PC-9 (cell line): ENCODE measurements at regions not wholly inside any gene's neighbourhood (a gene's known extent, or its start where the extent isn't known, plus 50 kb on each side); places are given as distances from the start of the nearest gene placed in this dataset.

Experiments used
- BruUV-seq: library from RNA; stranded (reverse); fragments of 400-500 nt; replicated peaks from 2 replicates; lab custom pipeline; 2021; lab: Mats Ljungman, UMichigan
- CTCF ChIA-PET: fragments of 300-600 bp; sonication (Branson Sonifier 250); formaldehyde crosslinking; loops from one replicate; lab custom pipeline; 2022; ENCODE audit warnings: antibody characterized with exemption; lab: Charles Lee
- POLR2A ChIA-PET: fragments of 300-600 bp; sonication (Branson Sonifier 250); formaldehyde crosslinking; loops from one replicate; lab custom pipeline; 2022; ENCODE audit warnings: antibody characterized with exemption; ENCODE audit not compliant: unreplicated experiment; lab: Charles Lee
- DNase-seq, 2 experiments: peaks; one replicate each; pipeline versions ENCODE4 v3.0.0 to v3.0.0-alpha.2; 2015 to 2022; ENCODE audit warnings: mixed read lengths in 1 of 2
- H2AFZ ChIP-seq: fragments of 200-600 bp; sonication (generic); 2 replicates; pipeline ENCODE4 v1.8.1; 2017; ENCODE audit warnings: antibody characterized with exemption
- H3F3A ChIP-seq: fragments of 200-600 bp; sonication (generic); 2 replicates; pipeline ENCODE4 v1.8.1; 2017; ENCODE audit warnings: antibody characterized with exemption, mild to moderate bottlenecking, low read depth; ENCODE audit not compliant: insufficient read depth
- H3K27ac ChIP-seq: fragments of 200-600 bp; sonication (generic); 2 replicates; pipeline ENCODE4 v1.6.1; 2016; ENCODE audit warnings: mixed run types
- H3K27me3 ChIP-seq: fragments of 200-600 bp; sonication (generic); 2 replicates; pipeline ENCODE4 v1.6.1; 2016; ENCODE audit warnings: low read depth, mixed run types; ENCODE audit not compliant: insufficient read depth
- H3K36me3 ChIP-seq: fragments of 200-600 bp; sonication (generic); 2 replicates; pipeline ENCODE4 v1.6.1; 2016; ENCODE audit warnings: low read depth, mixed run types
- H3K4me1 ChIP-seq: fragments of 200-600 bp; sonication (generic); replicated peaks from 2 replicates; pipeline ENCODE4 v1.6.1; 2016; ENCODE audit warnings: mixed run types; ENCODE audit not compliant: insufficient read depth
- H3K4me2 ChIP-seq: fragments of 200-600 bp; sonication (generic); 2 replicates; pipeline ENCODE4 v1.6.1; 2017; ENCODE audit warnings: mixed run types
- H3K4me3 ChIP-seq: fragments of 200-600 bp; sonication (generic); 2 replicates; pipeline ENCODE4 v1.6.1; 2016; ENCODE audit warnings: mixed run types
- H3K79me2 ChIP-seq: fragments of 200-600 bp; sonication (generic); 2 replicates; pipeline ENCODE4 v1.6.1; 2017; ENCODE audit warnings: low read depth, mixed run types
- H3K9me2 ChIP-seq: fragments of 200-600 bp; sonication (generic); 2 replicates; pipeline ENCODE4 v1.8.1; 2017; ENCODE audit warnings: mild to moderate bottlenecking; ENCODE audit not compliant: insufficient read depth
- H3K9me3 ChIP-seq: fragments of 200-600 bp; sonication (generic); 2 replicates; pipeline ENCODE4 v1.8.1; 2016; ENCODE audit warnings: low read depth; ENCODE audit not compliant: insufficient read depth
- H4K20me1 ChIP-seq: fragments of 200-600 bp; sonication (generic); 2 replicates; pipeline ENCODE4 v1.8.1; 2017; ENCODE audit not compliant: insufficient read depth
- CTCF ChIP-seq: fragments of 200-600 bp; sonication (generic); conservative IDR thresholded peaks from 2 replicates; pipeline ENCODE4 v1.6.1; 2017; ENCODE audit warnings: mixed run types, antibody characterized with exemption, mild to moderate bottlenecking, moderate library complexity
- EZH2 ChIP-seq: fragments of 200-600 bp; sonication (generic); IDR thresholded peaks from 2 replicates; pipeline ENCODE4 v1.8.0; 2017; ENCODE audit warnings: antibody characterized with exemption, low read depth
- intact Hi-C: fragments of 100-400 bp; cut with micrococcal nuclease; formaldehyde crosslinking; loops from one replicate; pipeline ENCODE4 v1.10.0; 2022; ENCODE audit not compliant: unreplicated experiment

- POLR2A ChIA-PET, result no interaction called here
- Histone ChIP-seq H3K4me3 (no peak overlapping the region), H3K79me2 (no peaks in the 10 kb centered on the region), H4K20me1 (no peaks in the 10 kb centered on the region), H3K27me3 (no peaks in the 10 kb centered on the region), H3F3A (no peaks in the 10 kb centered on the region), H2AFZ (no peak overlapping the region), H3K27ac (no peak overlapping the region), H3K36me3 (no peaks in the 10 kb centered on the region), H3K4me1 (no peaks in the 10 kb centered on the region), H3K9me2 (no peaks in the 10 kb centered on the region), H3K9me3 (no peaks in the 10 kb centered on the region), H3K4me2 (no peak overlapping the region)
- intact Hi-C loops, result no loop called here
- no peak for DNase-seq
- BruUV-seq, result no TSS peak
- no peak for TF ChIP-seq CTCF
- no peak for TF ChIP-seq EZH2
- CTCF ChIA-PET, result no interaction called here
These were observed 488.0 kb downstream of the CBLN2 start for GRCh38 chr18:72056171-72056570.

GRCh38 chr18:72041313-72042032 is 502.7 kb downstream of the CBLN2 start:
- DNase-seq, result no peak
- intact Hi-C loops, result no loop called here
- POLR2A ChIA-PET, result no interaction called here

GRCh38 chr18:72013427-72013850 is 530.7 kb downstream of the CBLN2 start:
- Histone ChIP-seq H3K9me3 (no peaks in the 10 kb centered on the region), H2AFZ (no peak overlapping the region), H3K36me3 (no peaks in the 10 kb centered on the region), H3K4me1 (no peaks in the 10 kb centered on the region), H3F3A (no peaks in the 10 kb centered on the region), H3K79me2 (no peaks in the 10 kb centered on the region), H3K4me2 (no peak overlapping the region), H3K27me3 (no peaks in the 10 kb centered on the region), H3K4me3 (no peak overlapping the region), H4K20me1 (no peaks in the 10 kb centered on the region), H3K27ac (no peak overlapping the region), H3K9me2 (no peaks in the 10 kb centered on the region)
- BruUV-seq, result no TSS peak
- CTCF ChIA-PET, result no interaction called here
- POLR2A ChIA-PET, result no interaction called here
- intact Hi-C loops, result no loop called here
- no peak for TF ChIP-seq EZH2
- no peak for TF ChIP-seq CTCF
- DNase-seq, result no peak

More at GRCh38 chr18:72041313-72042032, 502.7 kb downstream of the CBLN2 start:
- Histone ChIP-seq H3K4me2 (no peak overlapping the region), H4K20me1 (no peaks in the 10 kb centered on the region), H3F3A (no peaks in the 10 kb centered on the region), H3K27me3 (no peaks in the 10 kb centered on the region), H3K9me3 (no peaks in the 10 kb centered on the region), H3K36me3 (no peaks in the 10 kb centered on the region), H2AFZ (no peak overlapping the region), H3K27ac (no peak overlapping the region), H3K4me1 (no peaks in the 10 kb centered on the region), H3K9me2 (no peaks in the 10 kb centered on the region), H3K4me3 (no peak overlapping the region), H3K79me2 (no peaks in the 10 kb centered on the region)
- TF ChIP-seq CTCF, result 0 out of 2 replicates have a peak, but pooled peaks have one; percentile 23
- TF ChIP-seq EZH2, result no peak
- CTCF ChIA-PET, result no interaction called here
- no TSS peak for BruUV-seq
